ENCODE measurements at regions not wholly inside any gene's neighbourhood (a gene's known extent, or its start where the extent isn't known, plus 50 kb on each side); places are given as distances from the start of the nearest gene placed in this dataset.

DNA sequence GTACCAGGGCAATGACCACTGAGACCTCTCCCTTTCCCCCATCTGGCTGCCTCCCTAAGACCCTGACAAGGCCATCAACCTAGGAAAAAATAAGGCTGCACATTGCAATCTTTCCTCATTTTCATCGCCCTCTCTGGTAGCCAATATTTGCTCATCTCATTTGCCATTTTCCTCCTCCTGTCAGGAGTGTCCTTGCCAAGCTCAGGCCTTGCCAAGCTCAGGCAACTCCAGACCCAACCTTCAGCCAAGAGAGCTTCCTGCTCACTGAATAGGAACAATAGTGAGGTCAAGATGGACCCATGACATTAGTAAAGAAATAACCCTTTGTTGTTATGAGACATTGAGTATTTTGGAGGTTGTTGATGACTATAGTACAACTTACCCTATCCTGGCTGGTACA, 380.3 kb downstream of the RSL24D1 start:
- TF ChIP-seq ESRRG (CRISPR knock-in tag; IDR thresholded peaks at IDR 0.05), result no peak
- no peak for TF ChIP-seq ZNF565 (CRISPR knock-in tag; conservative IDR thresholded peaks at IDR 0.05; ENCODE audit: low read depth)
- no peak for TF ChIP-seq RARB (CRISPR knock-in tag; IDR thresholded peaks at IDR 0.05)
- TF ChIP-seq, protein P1, sequence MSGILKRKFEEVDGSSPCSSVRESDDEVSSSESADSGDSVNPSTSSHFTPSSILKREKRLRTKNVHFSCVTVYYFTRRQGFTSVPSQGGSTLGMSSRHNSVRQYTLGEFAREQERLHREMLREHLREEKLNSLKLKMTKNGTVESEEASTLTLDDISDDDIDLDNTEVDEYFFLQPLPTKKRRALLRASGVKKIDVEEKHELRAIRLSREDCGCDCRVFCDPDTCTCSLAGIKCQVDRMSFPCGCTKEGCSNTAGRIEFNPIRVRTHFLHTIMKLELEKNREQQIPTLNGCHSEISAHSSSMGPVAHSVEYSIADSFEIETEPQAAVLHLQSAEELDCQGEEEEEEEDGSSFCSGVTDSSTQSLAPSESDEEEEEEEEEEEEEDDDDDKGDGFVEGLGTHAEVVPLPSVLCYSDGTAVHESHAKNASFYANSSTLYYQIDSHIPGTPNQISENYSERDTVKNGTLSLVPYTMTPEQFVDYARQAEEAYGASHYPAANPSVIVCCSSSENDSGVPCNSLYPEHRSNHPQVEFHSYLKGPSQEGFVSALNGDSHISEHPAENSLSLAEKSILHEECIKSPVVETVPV (CRISPR knock-in tag; IDR thresholded peaks at IDR 0.05), result no peak

All from SK-N-SH treated with all-trans-retinoic acid at 6 μM for 48 hours (cell line).